ENCODE measurements at regions not wholly inside any gene's neighbourhood (a gene's known extent, or its start where the extent isn't known, plus 50 kb on each side); places are given as distances from the start of the nearest gene placed in this dataset.
A peak's percentile ranks its signal among the peaks of the same experiment; 100 is the strongest.

GRCh38 chr3:115401298-115401697 is 222.0 kb upstream of the GAP43 start:
- peak overlapping the region in 1 of 2 experiments; percentile 34; a peak in 1 of 6 replicates for H3K27ac ChIP-seq
- ATAC-seq (peak in 1 of 2 experiments; percentile 51; a peak in 1 of 6 replicates), DNase-seq (ENCODE audit: low read depth in 1 of 2, low spot score in 1 of 2) (peak in 1 of 2 experiments; percentile 23), FAIRE-seq (no peak)
- no peak overlapping the region for H3K4me2 ChIP-seq
- TF ChIP-seq ZC3H11A (IDR thresholded peaks at IDR 0.05) (no peak), EHF (CRISPR knock-in tag; IDR thresholded peaks at IDR 0.05) (no peak), SREBF2 (IDR thresholded peaks at IDR 0.05) (no peak), FOXS1 (CRISPR knock-in tag; IDR thresholded peaks at IDR 0.05) (no peak), KDM1A (IDR thresholded peaks at IDR 0.05; ENCODE audit: low read depth) (no peak), JUN (IDR thresholded peaks at IDR 0.05) (no peak), MAZ (IDR thresholded peaks at IDR 0.05; ENCODE audit: borderline replicate concordance, low read depth, low read length) (no peak), EP300 (IDR thresholded peaks at IDR 0.05) (no peak), HOXA7 (CRISPR knock-in tag; IDR thresholded peaks at IDR 0.05) (no peak), CBX2 (IDR thresholded peaks at IDR 0.05; ENCODE audit: borderline replicate concordance, low read depth) (no peak), RARB (CRISPR knock-in tag; IDR thresholded peaks at IDR 0.05) (no peak), RAD21 (conservative IDR thresholded peaks at IDR 0.05 in 1 of 2, IDR thresholded peaks at IDR 0.05 in 1 of 2) (no peak)
- TF ChIP-seq, protein P1, sequence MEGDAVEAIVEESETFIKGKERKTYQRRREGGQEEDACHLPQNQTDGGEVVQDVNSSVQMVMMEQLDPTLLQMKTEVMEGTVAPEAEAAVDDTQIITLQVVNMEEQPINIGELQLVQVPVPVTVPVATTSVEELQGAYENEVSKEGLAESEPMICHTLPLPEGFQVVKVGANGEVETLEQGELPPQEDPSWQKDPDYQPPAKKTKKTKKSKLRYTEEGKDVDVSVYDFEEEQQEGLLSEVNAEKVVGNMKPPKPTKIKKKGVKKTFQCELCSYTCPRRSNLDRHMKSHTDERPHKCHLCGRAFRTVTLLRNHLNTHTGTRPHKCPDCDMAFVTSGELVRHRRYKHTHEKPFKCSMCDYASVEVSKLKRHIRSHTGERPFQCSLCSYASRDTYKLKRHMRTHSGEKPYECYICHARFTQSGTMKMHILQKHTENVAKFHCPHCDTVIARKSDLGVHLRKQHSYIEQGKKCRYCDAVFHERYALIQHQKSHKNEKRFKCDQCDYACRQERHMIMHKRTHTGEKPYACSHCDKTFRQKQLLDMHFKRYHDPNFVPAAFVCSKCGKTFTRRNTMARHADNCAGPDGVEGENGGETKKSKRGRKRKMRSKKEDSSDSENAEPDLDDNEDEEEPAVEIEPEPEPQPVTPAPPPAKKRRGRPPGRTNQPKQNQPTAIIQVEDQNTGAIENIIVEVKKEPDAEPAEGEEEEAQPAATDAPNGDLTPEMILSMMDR (IDR thresholded peaks at IDR 0.05): no peak
- TF ChIP-seq, protein P2, sequence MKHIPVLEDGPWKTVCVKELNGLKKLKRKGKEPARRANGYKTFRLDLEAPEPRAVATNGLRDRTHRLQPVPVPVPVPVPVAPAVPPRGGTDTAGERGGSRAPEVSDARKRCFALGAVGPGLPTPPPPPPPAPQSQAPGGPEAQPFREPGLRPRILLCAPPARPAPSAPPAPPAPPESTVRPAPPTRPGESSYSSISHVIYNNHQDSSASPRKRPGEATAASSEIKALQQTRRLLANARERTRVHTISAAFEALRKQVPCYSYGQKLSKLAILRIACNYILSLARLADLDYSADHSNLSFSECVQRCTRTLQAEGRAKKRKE (CRISPR knock-in tag; IDR thresholded peaks at IDR 0.05; ENCODE audit: low read depth): no peak
- TF ChIP-seq, protein P3, sequence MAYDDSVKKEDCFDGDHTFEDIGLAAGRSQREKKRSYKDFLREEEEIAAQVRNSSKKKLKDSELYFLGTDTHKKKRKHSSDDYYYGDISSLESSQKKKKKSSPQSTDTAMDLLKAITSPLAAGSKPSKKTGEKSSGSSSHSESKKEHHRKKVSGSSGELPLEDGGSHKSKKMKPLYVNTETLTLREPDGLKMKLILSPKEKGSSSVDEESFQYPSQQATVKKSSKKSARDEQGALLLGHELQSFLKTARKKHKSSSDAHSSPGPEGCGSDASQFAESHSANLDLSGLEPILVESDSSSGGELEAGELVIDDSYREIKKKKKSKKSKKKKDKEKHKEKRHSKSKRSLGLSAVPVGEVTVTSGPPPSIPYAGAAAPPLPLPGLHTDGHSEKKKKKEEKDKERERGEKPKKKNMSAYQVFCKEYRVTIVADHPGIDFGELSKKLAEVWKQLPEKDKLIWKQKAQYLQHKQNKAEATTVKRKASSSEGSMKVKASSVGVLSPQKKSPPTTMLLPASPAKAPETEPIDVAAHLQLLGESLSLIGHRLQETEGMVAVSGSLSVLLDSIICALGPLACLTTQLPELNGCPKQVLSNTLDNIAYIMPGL (CRISPR knock-in tag; IDR thresholded peaks at IDR 0.05; ENCODE audit: borderline replicate concordance): no peak
- POLR2A ChIA-PET: no interaction called here
- no peak overlapping the region for H3K4me3 ChIP-seq
- H3K9me3 ChIP-seq: no peaks in the 10 kb centered on the region
- H3K4me1 ChIP-seq: 0 out of 3 replicates have a peak, but pooled peaks cover 3% of the 10 kb centered on the region
- WGBS (ENCODE audit: missing lambda C conversion rate): 24% methylated on average over 2 of the region's 2 CpGs
- CTCF ChIA-PET: interaction anchor here (0.6 kb wide), 1 partner anchor 78 kb away, joined by 5 read pairs; no protein-coding TSS in a partner anchor

DNA sequence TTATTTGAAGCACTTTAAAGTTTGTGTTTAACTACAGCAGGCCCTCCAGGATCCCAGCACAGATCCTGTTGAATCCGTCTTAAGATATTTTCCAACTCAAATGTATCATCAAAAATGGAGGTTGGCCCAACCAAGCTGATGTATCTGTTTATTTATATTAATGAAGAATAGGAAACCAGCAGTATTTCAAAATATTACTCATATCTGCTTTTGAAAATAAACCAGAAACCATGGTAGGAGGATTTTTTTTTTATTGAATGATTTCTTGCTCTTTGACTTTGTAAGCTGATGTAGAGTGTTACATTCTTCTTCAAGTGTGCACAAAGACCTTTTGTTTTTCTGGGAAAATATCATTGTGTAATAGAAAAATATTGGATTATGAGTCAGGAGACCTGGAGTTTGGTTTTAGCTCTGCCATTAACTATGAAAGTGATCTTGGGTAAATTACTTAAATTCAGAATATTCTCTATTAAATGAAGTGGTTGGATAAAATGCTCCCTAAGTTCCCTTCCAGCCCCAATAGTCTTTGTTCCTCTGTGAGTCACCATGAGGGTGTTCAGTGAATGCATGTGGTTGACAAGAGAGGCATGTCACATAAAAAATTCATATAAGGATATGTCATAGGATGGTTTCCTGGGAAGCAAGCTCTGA is 221.3 kb upstream of the GAP43 start:
- DNase-seq (ENCODE audit: low read depth in 1 of 2, low spot score in 1 of 2): peak in 1 of 2 experiments; percentile 5
- WGBS (ENCODE audit: missing lambda C conversion rate): 64% methylated on average over 1 of the region's 1 CpG
- CTCF ChIA-PET: interaction anchor here (0.6 kb wide), 2 partner anchors 68 to 77 kb away, joined by 3 to 5 read pairs; no protein-coding TSS in a partner anchor
- no peak for FAIRE-seq
- no peak overlapping the region for H3K4me3 ChIP-seq
- POLR2A ChIA-PET: no interaction called here
- peak overlapping the region in 1 of 2 experiments; percentile 34; a peak in 1 of 6 replicates for H3K27ac ChIP-seq
- no peaks in the 10 kb centered on the region for H3K9me3 ChIP-seq
- no peak for ATAC-seq
- H3K4me2 ChIP-seq: no peak overlapping the region
- H3K4me1 ChIP-seq: 0 out of 3 replicates have a peak, but pooled peaks cover 3% of the 10 kb centered on the region
- TF ChIP-seq TP53 (CRISPR knock-in tag; IDR thresholded peaks at IDR 0.05) (no peak), BHLHE40 (IDR thresholded peaks at IDR 0.05; ENCODE audit: low read depth, low read length) (no peak), HOXB13 (CRISPR knock-in tag; IDR thresholded peaks at IDR 0.05; ENCODE audit: low read depth) (no peak), MAFK (IDR thresholded peaks at IDR 0.05; ENCODE audit: partially characterized antibody) (no peak), CEBPB (IDR thresholded peaks at IDR 0.05) (no peak), HOXB5 (CRISPR knock-in tag; IDR thresholded peaks at IDR 0.05) (no peak), ZC3H11A (IDR thresholded peaks at IDR 0.05) (no peak), NPAS2 (CRISPR knock-in tag; IDR thresholded peaks at IDR 0.05; ENCODE audit: borderline replicate concordance) (no peak), ELK1 (IDR thresholded peaks at IDR 0.05; ENCODE audit: low read depth, low read length) (no peak), POLR2AphosphoS2 (conservative IDR thresholded peaks at IDR 0.05; ENCODE audit: low read length) (no peak), ESRRA (IDR thresholded peaks at IDR 0.05; ENCODE audit: borderline replicate concordance, low read length) (no peak), RCOR1 (IDR thresholded peaks at IDR 0.05; ENCODE audit: low read depth, low read length) (no peak)
- TF ChIP-seq, protein P1 (IDR thresholded peaks at IDR 0.05): no peak
- TF ChIP-seq, protein P4, sequence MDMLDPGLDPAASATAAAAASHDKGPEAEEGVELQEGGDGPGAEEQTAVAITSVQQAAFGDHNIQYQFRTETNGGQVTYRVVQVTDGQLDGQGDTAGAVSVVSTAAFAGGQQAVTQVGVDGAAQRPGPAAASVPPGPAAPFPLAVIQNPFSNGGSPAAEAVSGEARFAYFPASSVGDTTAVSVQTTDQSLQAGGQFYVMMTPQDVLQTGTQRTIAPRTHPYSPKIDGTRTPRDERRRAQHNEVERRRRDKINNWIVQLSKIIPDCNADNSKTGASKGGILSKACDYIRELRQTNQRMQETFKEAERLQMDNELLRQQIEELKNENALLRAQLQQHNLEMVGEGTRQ (IDR thresholded peaks at IDR 0.05): no peak

Measured in A549 (cell line).